ENCODE measurements at regions not wholly inside any gene's neighbourhood (a gene's known extent, or its start where the extent isn't known, plus 50 kb on each side); places are given as distances from the start of the nearest gene placed in this dataset.

- no peak overlapping the region for H3K27ac ChIP-seq
- intact Hi-C loops (cut with DNase I): no loop called here
- H3K27me3 ChIP-seq: no peaks in the 10 kb centered on the region
- no peaks in the 10 kb centered on the region for H3K36me3 ChIP-seq
- H3K9me3 ChIP-seq: no peaks in the 10 kb centered on the region
- no peak overlapping the region for H3K4me3 ChIP-seq
- H3K4me1 ChIP-seq: no peaks in the 10 kb centered on the region
- TF ChIP-seq, protein P1, sequence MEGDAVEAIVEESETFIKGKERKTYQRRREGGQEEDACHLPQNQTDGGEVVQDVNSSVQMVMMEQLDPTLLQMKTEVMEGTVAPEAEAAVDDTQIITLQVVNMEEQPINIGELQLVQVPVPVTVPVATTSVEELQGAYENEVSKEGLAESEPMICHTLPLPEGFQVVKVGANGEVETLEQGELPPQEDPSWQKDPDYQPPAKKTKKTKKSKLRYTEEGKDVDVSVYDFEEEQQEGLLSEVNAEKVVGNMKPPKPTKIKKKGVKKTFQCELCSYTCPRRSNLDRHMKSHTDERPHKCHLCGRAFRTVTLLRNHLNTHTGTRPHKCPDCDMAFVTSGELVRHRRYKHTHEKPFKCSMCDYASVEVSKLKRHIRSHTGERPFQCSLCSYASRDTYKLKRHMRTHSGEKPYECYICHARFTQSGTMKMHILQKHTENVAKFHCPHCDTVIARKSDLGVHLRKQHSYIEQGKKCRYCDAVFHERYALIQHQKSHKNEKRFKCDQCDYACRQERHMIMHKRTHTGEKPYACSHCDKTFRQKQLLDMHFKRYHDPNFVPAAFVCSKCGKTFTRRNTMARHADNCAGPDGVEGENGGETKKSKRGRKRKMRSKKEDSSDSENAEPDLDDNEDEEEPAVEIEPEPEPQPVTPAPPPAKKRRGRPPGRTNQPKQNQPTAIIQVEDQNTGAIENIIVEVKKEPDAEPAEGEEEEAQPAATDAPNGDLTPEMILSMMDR (IDR thresholded peaks at IDR 0.05): no peak
- DNase-seq (ENCODE audit: low spot score in 2 of 2): no peak
Observed at GRCh38 chr15:46280762-46281542, 646.1 kb downstream of the SQOR start.

DNA sequence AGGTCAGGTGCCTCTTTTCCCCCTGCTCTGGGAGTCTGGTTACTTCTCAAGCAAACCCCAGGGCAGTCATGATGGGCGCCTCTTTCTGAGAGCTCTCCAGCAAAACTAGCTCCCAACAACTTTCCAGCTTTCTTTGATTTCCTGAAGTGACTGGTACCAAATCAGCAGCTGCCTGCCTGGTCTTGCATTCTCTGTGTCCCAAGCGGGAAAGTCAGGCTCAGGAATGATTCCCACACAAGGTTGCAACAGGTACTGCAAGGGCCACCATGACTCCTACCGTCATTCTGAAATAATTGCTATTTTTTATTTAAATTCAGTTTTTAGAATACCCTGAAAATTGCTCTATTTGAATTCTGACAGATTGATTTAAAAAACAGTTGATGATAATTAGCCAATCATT is 658.7 kb downstream of the SQOR start:
- no peaks in the 10 kb centered on the region for H3K27me3 ChIP-seq
- H3K36me3 ChIP-seq: no peaks in the 10 kb centered on the region
- no peaks in the 10 kb centered on the region for H3K9me3 ChIP-seq
- no peak overlapping the region for H3K27ac ChIP-seq
- no peak for DNase-seq (ENCODE audit: low spot score in 2 of 2)
- no peaks in the 10 kb centered on the region for H3K4me1 ChIP-seq
- TF ChIP-seq, protein P1 (IDR thresholded peaks at IDR 0.05): no peak
- no peak overlapping the region for H3K4me3 ChIP-seq
- intact Hi-C loops (cut with DNase I): no loop called here

DNA sequence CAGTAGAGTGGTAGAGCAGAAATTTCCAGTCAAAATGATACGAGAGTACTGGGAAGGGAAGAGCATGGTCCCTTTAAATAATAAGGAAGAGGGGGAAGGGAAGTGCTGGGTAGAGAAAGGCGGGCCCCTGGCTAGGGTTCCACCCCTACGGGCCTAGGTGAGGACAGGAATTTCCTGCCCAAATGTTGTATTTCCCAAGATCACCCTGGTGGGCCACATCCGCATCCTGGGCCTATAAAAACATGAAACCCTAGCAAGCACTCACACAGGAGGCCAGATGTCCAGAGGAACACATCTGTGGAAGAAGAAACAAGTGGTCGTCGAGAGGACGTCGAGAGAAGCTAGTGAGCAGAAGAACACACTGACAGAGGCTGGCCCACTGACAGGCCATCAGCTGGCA is 661.2 kb downstream of the SQOR start:
- Histone ChIP-seq H3K27ac (no peak overlapping the region), H3K36me3 (no peaks in the 10 kb centered on the region), H3K9me3 (no peaks in the 10 kb centered on the region), H3K27me3 (no peaks in the 10 kb centered on the region), H3K4me1 (no peaks in the 10 kb centered on the region), H3K4me3 (no peak overlapping the region)
- intact Hi-C loops (cut with DNase I): no loop called here
- no peak for DNase-seq (ENCODE audit: low spot score in 2 of 2)
- TF ChIP-seq, protein P1 (IDR thresholded peaks at IDR 0.05): no peak

DNA sequence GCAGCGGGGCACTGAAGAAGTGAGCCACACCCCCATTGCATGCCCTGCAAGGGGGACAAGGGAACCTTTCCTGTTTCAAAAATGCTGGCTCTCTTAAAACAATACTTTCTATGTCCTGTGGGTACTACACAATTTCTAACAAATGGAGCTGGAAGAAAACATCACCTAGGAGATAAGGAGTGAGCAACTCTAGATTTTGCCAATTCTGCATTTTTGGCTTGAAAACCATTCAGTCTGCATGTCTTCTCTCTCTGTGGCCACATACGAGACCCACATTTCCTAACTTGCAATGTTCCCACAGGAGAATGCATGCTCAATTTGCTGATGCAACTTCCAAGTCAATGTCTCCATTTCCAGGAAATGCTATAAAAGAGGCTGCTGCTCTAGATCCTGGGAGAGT is 662.0 kb downstream of the SQOR start:
- no peak overlapping the region for H3K4me3 ChIP-seq
- intact Hi-C loops (cut with DNase I): no loop called here
- no peaks in the 10 kb centered on the region for H3K27me3 ChIP-seq
- no peak for DNase-seq (ENCODE audit: low spot score in 2 of 2)
- H3K27ac ChIP-seq: no peak overlapping the region
- H3K36me3 ChIP-seq: no peaks in the 10 kb centered on the region
- TF ChIP-seq, protein P1 (IDR thresholded peaks at IDR 0.05): no peak
- H3K4me1 ChIP-seq: no peaks in the 10 kb centered on the region
- no peaks in the 10 kb centered on the region for H3K9me3 ChIP-seq

DNA sequence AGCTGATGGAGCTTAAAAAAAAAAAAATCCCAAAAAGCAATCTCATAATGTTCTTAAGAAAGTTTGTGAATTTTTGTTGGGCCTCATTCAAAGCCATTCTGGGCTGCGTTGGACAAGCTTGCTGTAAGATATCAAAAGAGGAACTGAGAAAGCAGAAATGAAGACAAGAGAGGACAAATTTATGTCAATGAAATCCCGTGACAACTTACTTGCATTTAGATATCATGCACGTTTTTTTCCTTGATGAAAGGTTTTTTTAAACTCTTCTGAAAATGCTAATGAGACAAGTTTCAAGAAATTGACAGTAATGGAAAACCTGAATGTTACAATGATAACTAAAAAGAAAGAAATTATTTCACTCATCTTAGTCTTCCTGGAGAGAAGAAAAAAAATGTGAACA is 662.9 kb downstream of the SQOR start:
- Histone ChIP-seq H3K4me1 (no peaks in the 10 kb centered on the region), H3K9me3 (no peaks in the 10 kb centered on the region), H3K4me3 (no peak overlapping the region), H3K27ac (no peak overlapping the region), H3K36me3 (no peaks in the 10 kb centered on the region), H3K27me3 (no peaks in the 10 kb centered on the region)
- intact Hi-C loops (cut with DNase I): no loop called here
- DNase-seq (ENCODE audit: low spot score in 2 of 2): no peak
- TF ChIP-seq, protein P1 (IDR thresholded peaks at IDR 0.05): no peak
